ENCODE measurements at regions not wholly inside any gene's neighbourhood (a gene's known extent, or its start where the extent isn't known, plus 50 kb on each side); places are given as distances from the start of the nearest gene placed in this dataset.
"Not testable (repeated sequence)": the region's sequence is repeated elsewhere in the genome, so short reads cannot be mapped to it uniquely, and the experiment has no call there.

- not testable (repeated sequence) for H3K4me1 ChIP-seq (ENCODE audit: control insufficient read depth in 1 of 2, insufficient read depth in 2 of 2, low read length in 2 of 2); H3K4me3 ChIP-seq (ENCODE audit: low read depth in 1 of 2, low read length in 2 of 2); H3K9me3 ChIP-seq (ENCODE audit: control insufficient read depth in 1 of 2, low read length in 2 of 2); H3K27me3 ChIP-seq (ENCODE audit: low read depth, low read length); H3K27ac ChIP-seq (ENCODE audit: low read length)
- H3K36me3 ChIP-seq (ENCODE audit: control insufficient read depth in 1 of 2, insufficient read depth in 2 of 2, low read length in 2 of 2), result peaks cover 3 to 18% of the 10 kb centered on the region in 2 donors
These were observed 105.3 kb downstream of the NOC3L start for GRCh38 chr10:94257407-94257806.

DNA sequence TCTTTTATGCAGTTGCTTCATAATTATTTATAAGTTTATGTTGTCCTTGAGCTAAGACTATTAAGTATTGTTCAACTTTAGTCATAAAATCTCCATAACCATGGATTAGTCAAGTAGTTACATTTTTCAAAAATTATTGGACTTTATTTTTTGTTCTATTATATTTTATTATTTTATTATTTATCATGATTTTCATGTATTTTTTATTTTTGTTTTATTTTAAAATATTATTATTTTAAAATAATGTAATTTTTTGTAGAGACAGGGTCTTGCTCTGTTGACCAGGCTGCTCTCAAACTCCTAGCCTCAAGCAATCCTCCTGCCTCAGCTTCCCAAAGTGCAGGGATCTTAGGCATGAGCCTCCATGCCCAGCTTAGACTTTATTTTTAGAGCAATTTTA lies 102.3 kb downstream of the NOC3L start:
- no peak overlapping the region for H3K4me3 ChIP-seq (ENCODE audit: low read depth in 1 of 2, low read length in 2 of 2)
- H3K9me3 ChIP-seq (ENCODE audit: control insufficient read depth in 1 of 2, low read length in 2 of 2), result no peaks in the 10 kb centered on the region
- peaks cover 3 to 10% of the 10 kb centered on the region in 2 donors for H3K36me3 ChIP-seq (ENCODE audit: control insufficient read depth in 1 of 2, insufficient read depth in 2 of 2, low read length in 2 of 2)
- no peaks in the 10 kb centered on the region for H3K27me3 ChIP-seq (ENCODE audit: low read depth, low read length)
- no peaks in the 10 kb centered on the region for H3K4me1 ChIP-seq (ENCODE audit: control insufficient read depth in 1 of 2, insufficient read depth in 2 of 2, low read length in 2 of 2)
- H3K27ac ChIP-seq (ENCODE audit: low read length), result no peak overlapping the region

GRCh38 chr10:94264085-94264484 lies 98.7 kb downstream of the NOC3L start:
- H3K4me3 ChIP-seq (ENCODE audit: low read depth in 1 of 2, low read length in 2 of 2), result no peak overlapping the region
- no peak overlapping the region for H3K27ac ChIP-seq (ENCODE audit: low read length)
- H3K36me3 ChIP-seq (ENCODE audit: control insufficient read depth in 1 of 2, insufficient read depth in 2 of 2, low read length in 2 of 2), result peaks cover 3 to 4% of the 10 kb centered on the region in 2 donors
- no peaks in the 10 kb centered on the region for H3K4me1 ChIP-seq (ENCODE audit: control insufficient read depth in 1 of 2, insufficient read depth in 2 of 2, low read length in 2 of 2)
- no peaks in the 10 kb centered on the region for H3K27me3 ChIP-seq (ENCODE audit: low read depth, low read length)
- H3K9me3 ChIP-seq (ENCODE audit: control insufficient read depth in 1 of 2, low read length in 2 of 2), result no peaks in the 10 kb centered on the region

DNA sequence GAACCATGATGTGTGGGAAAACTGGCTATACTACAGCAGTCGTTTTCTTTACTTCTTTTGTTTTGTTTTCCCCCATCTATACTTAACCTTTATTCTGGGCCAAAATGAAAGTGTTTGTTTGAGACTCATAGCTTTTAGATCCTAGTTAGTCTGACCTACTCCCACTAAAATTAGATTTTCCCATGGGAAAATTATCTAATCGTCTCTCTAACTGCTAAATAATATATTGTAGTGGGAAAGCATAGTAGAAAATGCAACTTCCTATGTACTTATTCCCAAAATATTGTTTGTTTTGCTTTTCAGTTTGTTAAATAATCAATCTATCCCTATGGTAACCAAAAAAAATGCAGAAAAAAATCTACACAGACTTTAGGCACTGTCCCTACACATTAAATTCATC lies 96.6 kb downstream of the NOC3L start:
- Histone ChIP-seq H3K36me3 (ENCODE audit: control insufficient read depth in 1 of 2, insufficient read depth in 2 of 2, low read length in 2 of 2) (peaks cover 7 to 8% of the 10 kb centered on the region in 2 donors), H3K9me3 (ENCODE audit: control insufficient read depth in 1 of 2, low read length in 2 of 2) (no peaks in the 10 kb centered on the region), H3K4me3 (ENCODE audit: low read depth in 1 of 2, low read length in 2 of 2) (no peak overlapping the region), H3K4me1 (ENCODE audit: control insufficient read depth in 1 of 2, insufficient read depth in 2 of 2, low read length in 2 of 2) (no peaks in the 10 kb centered on the region), H3K27ac (ENCODE audit: low read length) (no peak overlapping the region), H3K27me3 (ENCODE audit: low read depth, low read length) (no peaks in the 10 kb centered on the region)

DNA sequence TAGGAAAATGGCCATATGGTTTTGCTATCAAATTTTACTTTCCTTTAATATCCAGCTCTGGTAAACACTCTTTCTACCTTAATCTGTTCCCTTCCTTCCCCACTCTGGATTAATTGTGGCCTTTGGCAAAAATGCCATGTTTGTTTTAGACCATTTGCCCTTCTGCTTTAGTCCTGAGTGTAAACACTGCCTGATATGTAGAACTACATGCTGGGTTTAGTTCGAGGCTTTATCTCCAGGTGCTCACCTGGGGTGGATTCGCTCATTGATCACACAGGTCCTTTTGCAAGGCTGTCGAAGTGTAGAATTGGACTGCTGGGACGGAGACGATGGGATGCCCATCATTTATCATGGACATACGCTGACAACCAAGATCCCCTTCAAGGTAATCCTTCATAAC lies 94.1 kb downstream of the NOC3L start:
- Histone ChIP-seq H3K27ac (ENCODE audit: low read length) (no peak overlapping the region), H3K4me1 (ENCODE audit: control insufficient read depth in 1 of 2, insufficient read depth in 2 of 2, low read length in 2 of 2) (no peaks in the 10 kb centered on the region), H3K9me3 (ENCODE audit: control insufficient read depth in 1 of 2, low read length in 2 of 2) (no peaks in the 10 kb centered on the region), H3K4me3 (ENCODE audit: low read depth in 1 of 2, low read length in 2 of 2) (no peak overlapping the region), H3K27me3 (ENCODE audit: low read depth, low read length) (no peaks in the 10 kb centered on the region), H3K36me3 (ENCODE audit: control insufficient read depth in 1 of 2, insufficient read depth in 2 of 2, low read length in 2 of 2) (peaks cover 4 to 8% of the 10 kb centered on the region in 2 donors)

- Histone ChIP-seq H3K9me3 (ENCODE audit: control insufficient read depth in 1 of 2, low read length in 2 of 2) (no peaks in the 10 kb centered on the region), H3K27me3 (ENCODE audit: low read depth, low read length) (no peaks in the 10 kb centered on the region), H3K27ac (ENCODE audit: low read length) (no peak overlapping the region), H3K36me3 (ENCODE audit: control insufficient read depth in 1 of 2, insufficient read depth in 2 of 2, low read length in 2 of 2) (peaks cover 4 to 8% of the 10 kb centered on the region in 2 donors), H3K4me1 (ENCODE audit: control insufficient read depth in 1 of 2, insufficient read depth in 2 of 2, low read length in 2 of 2) (peaks cover 0 to 24% of the 10 kb centered on the region in 2 donors), H3K4me3 (ENCODE audit: low read depth in 1 of 2, low read length in 2 of 2) (no peak overlapping the region)
These were observed 88.5 kb downstream of the NOC3L start for GRCh38 chr10:94274142-94274787.

- no peaks in the 10 kb centered on the region for H3K27me3 ChIP-seq (ENCODE audit: low read depth, low read length)
- H3K4me3 ChIP-seq (ENCODE audit: low read depth in 1 of 2, low read length in 2 of 2), result no peak overlapping the region
- H3K27ac ChIP-seq (ENCODE audit: low read length), result no peak overlapping the region
- H3K36me3 ChIP-seq (ENCODE audit: control insufficient read depth in 1 of 2, insufficient read depth in 2 of 2, low read length in 2 of 2), result no peaks in the 10 kb centered on the region
- H3K4me1 ChIP-seq (ENCODE audit: control insufficient read depth in 1 of 2, insufficient read depth in 2 of 2, low read length in 2 of 2), result peaks cover 0 to 33% of the 10 kb centered on the region in 2 donors
- H3K9me3 ChIP-seq (ENCODE audit: control insufficient read depth in 1 of 2, low read length in 2 of 2), result no peaks in the 10 kb centered on the region
These were observed 86.6 kb downstream of the NOC3L start for GRCh38 chr10:94276140-94276539.

DNA sequence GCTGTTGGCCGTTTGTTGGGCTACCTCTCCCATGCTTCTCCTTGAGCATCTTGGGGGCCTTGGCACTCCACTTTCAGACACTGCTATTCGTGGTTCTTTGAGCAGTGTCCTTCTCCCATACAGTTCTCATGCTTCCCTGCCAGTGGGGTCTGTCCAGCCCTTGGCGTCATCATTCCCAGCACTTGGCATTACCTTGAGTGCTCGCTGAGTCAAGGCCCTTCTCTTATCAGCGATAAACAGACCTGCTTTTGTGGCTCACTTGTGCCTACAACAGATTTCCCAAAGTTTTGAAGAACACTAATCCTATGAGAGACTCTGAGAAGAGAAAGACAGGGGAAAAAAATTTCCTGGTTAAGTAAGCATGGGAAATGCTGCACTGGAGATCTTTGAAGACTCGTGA lies 85.3 kb downstream of the NOC3L start:
- Histone ChIP-seq H3K27ac (ENCODE audit: low read length) (no peak overlapping the region), H3K4me1 (ENCODE audit: control insufficient read depth in 1 of 2, insufficient read depth in 2 of 2, low read length in 2 of 2) (peaks cover 0 to 33% of the 10 kb centered on the region in 2 donors), H3K27me3 (ENCODE audit: low read depth, low read length) (no peaks in the 10 kb centered on the region)

GRCh38 chr10:94279835-94280709 lies 82.7 kb downstream of the NOC3L start:
- no peak overlapping the region for H3K27ac ChIP-seq (ENCODE audit: low read length)
- no peaks in the 10 kb centered on the region for H3K9me3 ChIP-seq (ENCODE audit: control insufficient read depth in 1 of 2, low read length in 2 of 2)
- H3K36me3 ChIP-seq (ENCODE audit: control insufficient read depth in 1 of 2, insufficient read depth in 2 of 2, low read length in 2 of 2), result peaks cover 0 to 4% of the 10 kb centered on the region in 2 donors
- H3K4me1 ChIP-seq (ENCODE audit: control insufficient read depth in 1 of 2, insufficient read depth in 2 of 2, low read length in 2 of 2), result peaks cover 0 to 20% of the 10 kb centered on the region in 2 donors
- no peaks in the 10 kb centered on the region for H3K27me3 ChIP-seq (ENCODE audit: low read depth, low read length)
- no peak overlapping the region for H3K4me3 ChIP-seq (ENCODE audit: low read depth in 1 of 2, low read length in 2 of 2)

More for the DNA sequence above, 85.3 kb downstream of the NOC3L start:
- H3K9me3 ChIP-seq (ENCODE audit: control insufficient read depth in 1 of 2, low read length in 2 of 2), result no peaks in the 10 kb centered on the region
- no peak overlapping the region for H3K4me3 ChIP-seq (ENCODE audit: low read depth in 1 of 2, low read length in 2 of 2)
- H3K36me3 ChIP-seq (ENCODE audit: control insufficient read depth in 1 of 2, insufficient read depth in 2 of 2, low read length in 2 of 2), result no peaks in the 10 kb centered on the region

GRCh38 chr10:94281654-94282053 lies 81.1 kb downstream of the NOC3L start:
- no peak overlapping the region for H3K4me3 ChIP-seq (ENCODE audit: low read depth in 1 of 2, low read length in 2 of 2)
- H3K4me1 ChIP-seq (ENCODE audit: control insufficient read depth in 1 of 2, insufficient read depth in 2 of 2, low read length in 2 of 2), result peaks cover 0 to 13% of the 10 kb centered on the region in 2 donors
- H3K27ac ChIP-seq (ENCODE audit: low read length), result no peak overlapping the region
- no peaks in the 10 kb centered on the region for H3K27me3 ChIP-seq (ENCODE audit: low read depth, low read length)
- H3K36me3 ChIP-seq (ENCODE audit: control insufficient read depth in 1 of 2, insufficient read depth in 2 of 2, low read length in 2 of 2), result peaks cover 0 to 4% of the 10 kb centered on the region in 2 donors
- no peaks in the 10 kb centered on the region for H3K9me3 ChIP-seq (ENCODE audit: control insufficient read depth in 1 of 2, low read length in 2 of 2)

GRCh38 chr10:94282369-94282768 lies 80.4 kb downstream of the NOC3L start:
- H3K4me3 ChIP-seq (ENCODE audit: low read depth in 1 of 2, low read length in 2 of 2), result no peak overlapping the region

More at GRCh38 chr10:94282369-94282768, 80.4 kb downstream of the NOC3L start:
- Histone ChIP-seq H3K4me1 (ENCODE audit: control insufficient read depth in 1 of 2, insufficient read depth in 2 of 2, low read length in 2 of 2) (peaks cover 0 to 13% of the 10 kb centered on the region in 2 donors), H3K27ac (ENCODE audit: low read length) (no peak overlapping the region), H3K9me3 (ENCODE audit: control insufficient read depth in 1 of 2, low read length in 2 of 2) (no peaks in the 10 kb centered on the region), H3K36me3 (ENCODE audit: control insufficient read depth in 1 of 2, insufficient read depth in 2 of 2, low read length in 2 of 2) (peaks cover 0 to 4% of the 10 kb centered on the region in 2 donors), H3K27me3 (ENCODE audit: low read depth, low read length) (no peaks in the 10 kb centered on the region)
